Adrenal gland (tissue), 9 donors: ENCODE measurements at regions not wholly inside any gene's neighbourhood (a gene's known extent, or its start where the extent isn't known, plus 50 kb on each side); places are given as distances from the start of the nearest gene placed in this dataset.

ENCODE experiments used
- DNase-seq, 7 donors: peaks; one replicate each; pipeline ENCODE4 v3.0.0-alpha.2; 2019 to 2020
- H3K27ac ChIP-seq, 5 donors: fragments of 200-600 bp; sonication (generic) in 4 of 5; 1 replicate in 3 of 5; 2 replicates in 2 of 5; pipeline versions ENCODE4 v1.5.1 to v1.8.0; 2016 to 2020; ENCODE audit warnings: mild to moderate bottlenecking in 1 of 5
- H3K27me3 ChIP-seq: fragments of 200-600 bp; 2 replicates; pipeline ENCODE4 v1.8.0; 2021
- H3K36me3 ChIP-seq, 2 donors: fragments of 200-600 bp; replicated peaks in 1 of 2; 1 replicate in 1 of 2; 2 replicates in 1 of 2; pipeline versions ENCODE4 v1.5.1 to v1.8.0; 2018 to 2022
- H3K4me1 ChIP-seq, 2 donors: fragments of 200-600 bp; replicated peaks in 1 of 2; 1 replicate in 1 of 2; 2 replicates in 1 of 2; pipeline versions ENCODE4 v1.5.1 to v1.8.0; 2018 to 2021
- H3K4me3 ChIP-seq, 4 donors: fragments of 200-600 bp; sonication (generic) in 3 of 4; one replicate each; pipeline ENCODE4 v1.5.1; 2016 to 2018
- H3K9me3 ChIP-seq, 3 donors: fragments of 200-600 bp; sonication (generic) in 1 of 3; replicated peaks in 1 of 3; 1 replicate in 2 of 3; 2 replicates in 1 of 3; pipeline versions ENCODE4 v1.5.1 to v1.8.0; 2016 to 2021
- POLR2A ChIP-seq, 2 donors: fragments of 450-650 bp; IDR thresholded peaks; one replicate each; pipeline ENCODE4 v1.6.1; 2017; ENCODE audit warnings: antibody characterized with exemption in 2 of 2, mild to moderate bottlenecking in 2 of 2, moderate library complexity in 1 of 2
- WGBS, 4 donors: extraction: QIAGEN DNeasy Blood & Tissue Kit in 2 of 4; methylation state at CpG; one replicate each; pipeline versions ENCODE4 v1.1.5 to v1.1.7; 2013 to 2017; 5-methylcytosine and 5-hydroxymethylcytosine counted together
- intact Hi-C, 2 donors: fragments of 100-400 bp; cut with DNase I; formaldehyde crosslinking; loops; one replicate each; pipeline versions ENCODE4 v1.14.1 to v1.15.0; 2022 to 2023
- TF ChIP-seq, protein P1 (sequence below), 6 experiments: fragments of 450-650 bp in 4 of 6; fragments of 200-600 bp in 2 of 6; sonication (generic) in 1 of 6; IDR thresholded peaks; 1 replicate in 5 of 6; 2 replicates in 1 of 6; pipeline versions ENCODE4 v1.5.1 to v1.8.0; 2016 to 2021; ENCODE audit warnings: antibody characterized with exemption in 6 of 6, mild to moderate bottlenecking in 2 of 6, moderate library complexity in 1 of 6
- donor health status: healthy with polysubstance abuse.
- donor health status: Bipolar disorder and iron deficiency.
- donor health status: DM: yes; HTN: yes; CAD: no.
- donor health status: DM: no; HTN: no; CAD: no.
- donor health status: DM: no; HTN: no; CAD: no.

DNA sequence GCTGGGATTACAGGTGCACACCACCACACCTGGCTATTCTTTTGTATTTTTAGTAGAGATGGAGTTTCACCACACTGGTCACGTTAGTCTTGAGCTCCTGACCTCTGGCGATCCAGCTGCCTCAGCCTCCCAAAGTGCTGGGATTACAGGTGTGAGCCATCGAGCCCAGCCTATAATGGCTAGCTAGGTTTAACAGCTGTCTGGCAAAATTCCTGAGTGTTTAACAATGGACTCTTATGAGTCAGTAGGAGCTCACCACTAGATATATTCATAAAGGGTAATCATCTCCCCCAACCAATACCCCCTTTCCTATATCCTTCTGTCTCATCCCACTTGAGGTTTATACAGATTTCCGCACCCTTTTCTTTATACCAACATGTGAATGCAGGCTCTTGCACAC, 91.5 kb upstream of the CDH13 start:
- intact Hi-C loops, result no loop called here
- TF ChIP-seq, protein P1, sequence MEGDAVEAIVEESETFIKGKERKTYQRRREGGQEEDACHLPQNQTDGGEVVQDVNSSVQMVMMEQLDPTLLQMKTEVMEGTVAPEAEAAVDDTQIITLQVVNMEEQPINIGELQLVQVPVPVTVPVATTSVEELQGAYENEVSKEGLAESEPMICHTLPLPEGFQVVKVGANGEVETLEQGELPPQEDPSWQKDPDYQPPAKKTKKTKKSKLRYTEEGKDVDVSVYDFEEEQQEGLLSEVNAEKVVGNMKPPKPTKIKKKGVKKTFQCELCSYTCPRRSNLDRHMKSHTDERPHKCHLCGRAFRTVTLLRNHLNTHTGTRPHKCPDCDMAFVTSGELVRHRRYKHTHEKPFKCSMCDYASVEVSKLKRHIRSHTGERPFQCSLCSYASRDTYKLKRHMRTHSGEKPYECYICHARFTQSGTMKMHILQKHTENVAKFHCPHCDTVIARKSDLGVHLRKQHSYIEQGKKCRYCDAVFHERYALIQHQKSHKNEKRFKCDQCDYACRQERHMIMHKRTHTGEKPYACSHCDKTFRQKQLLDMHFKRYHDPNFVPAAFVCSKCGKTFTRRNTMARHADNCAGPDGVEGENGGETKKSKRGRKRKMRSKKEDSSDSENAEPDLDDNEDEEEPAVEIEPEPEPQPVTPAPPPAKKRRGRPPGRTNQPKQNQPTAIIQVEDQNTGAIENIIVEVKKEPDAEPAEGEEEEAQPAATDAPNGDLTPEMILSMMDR (IDR thresholded peaks at IDR 0.05), result no peak
- no peaks in the 10 kb centered on the region for H3K9me3 ChIP-seq
- H3K4me1 ChIP-seq, result no peaks in the 10 kb centered on the region
- 65 to 75% (median 73%) methylated on average over 3 to 4 of the region's 4 CpGs for WGBS, 4 donors
- no peak overlapping the region for H3K4me3 ChIP-seq
- no peak for DNase-seq
- no peak overlapping the region for H3K27ac ChIP-seq
- no peaks in the 10 kb centered on the region for H3K36me3 ChIP-seq
- H3K27me3 ChIP-seq, result no peaks in the 10 kb centered on the region

DNA sequence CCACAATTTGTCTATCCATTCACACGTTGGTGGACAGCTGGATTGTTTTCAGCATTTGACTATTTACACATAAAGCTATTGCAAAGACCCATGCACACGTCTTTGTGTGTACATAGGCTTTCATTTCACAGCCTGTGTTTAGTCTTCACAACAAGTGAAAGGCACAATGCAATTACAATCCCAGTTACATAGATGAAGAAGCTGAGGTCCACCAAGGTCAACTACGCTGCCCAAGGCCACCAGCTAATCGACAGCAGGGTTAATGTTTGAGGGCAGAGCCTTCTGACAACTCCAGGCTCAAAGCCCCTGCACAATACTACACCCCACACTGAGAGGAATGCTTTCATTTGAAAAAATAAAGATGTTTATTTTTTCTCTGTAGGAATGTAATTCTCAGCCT, 93.6 kb upstream of the CDH13 start:
- intact Hi-C loops, result no loop called here
- H3K27ac ChIP-seq, result no peak overlapping the region
- no peak for DNase-seq

DNA sequence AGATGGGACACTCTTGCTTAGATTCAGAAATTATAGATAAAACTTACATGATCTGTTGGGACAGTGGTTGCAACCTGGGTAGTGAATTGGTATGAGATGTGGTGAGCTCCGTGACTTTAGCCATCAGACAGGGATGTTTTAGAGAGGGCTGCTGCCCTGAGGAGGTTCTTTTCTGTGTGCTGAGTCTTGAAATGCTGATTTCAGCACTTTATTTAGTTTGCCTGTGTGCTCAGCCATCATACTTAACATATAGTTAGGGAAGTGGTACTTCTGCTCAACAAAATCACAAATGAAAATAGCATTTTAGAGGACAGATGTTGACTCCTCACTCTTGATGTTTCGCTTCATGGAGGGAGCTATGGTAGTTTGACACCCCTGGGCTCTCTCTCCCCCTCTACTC, 95.9 kb upstream of the CDH13 start:
- Histone ChIP-seq H3K4me1 (no peaks in the 10 kb centered on the region), H3K9me3 (no peaks in the 10 kb centered on the region), H3K4me3 (no peak overlapping the region), H3K27ac (no peak overlapping the region), H3K36me3 (no peaks in the 10 kb centered on the region), H3K27me3 (no peaks in the 10 kb centered on the region)
- TF ChIP-seq, protein P1 (IDR thresholded peaks at IDR 0.05), result no peak
- TF ChIP-seq POLR2A (IDR thresholded peaks at IDR 0.05), result no peak
- 77 to 96% (median 86%) methylated on average over 2 of the region's 2 CpGs for WGBS, 4 donors
- intact Hi-C loops, result no loop called here
- no peak for DNase-seq

More for the DNA sequence above, 93.6 kb upstream of the CDH13 start:
- Histone ChIP-seq H3K36me3 (no peaks in the 10 kb centered on the region), H3K4me3 (no peak overlapping the region), H3K27me3 (no peaks in the 10 kb centered on the region), H3K9me3 (no peaks in the 10 kb centered on the region), H3K4me1 (no peaks in the 10 kb centered on the region)
- TF ChIP-seq, protein P1 (IDR thresholded peaks at IDR 0.05), result no peak
- TF ChIP-seq POLR2A (IDR thresholded peaks at IDR 0.05), result no peak
- WGBS, 4 donors, result 31 to 46% (median 35%) methylated on average over 4 of the region's 4 CpGs

DNA sequence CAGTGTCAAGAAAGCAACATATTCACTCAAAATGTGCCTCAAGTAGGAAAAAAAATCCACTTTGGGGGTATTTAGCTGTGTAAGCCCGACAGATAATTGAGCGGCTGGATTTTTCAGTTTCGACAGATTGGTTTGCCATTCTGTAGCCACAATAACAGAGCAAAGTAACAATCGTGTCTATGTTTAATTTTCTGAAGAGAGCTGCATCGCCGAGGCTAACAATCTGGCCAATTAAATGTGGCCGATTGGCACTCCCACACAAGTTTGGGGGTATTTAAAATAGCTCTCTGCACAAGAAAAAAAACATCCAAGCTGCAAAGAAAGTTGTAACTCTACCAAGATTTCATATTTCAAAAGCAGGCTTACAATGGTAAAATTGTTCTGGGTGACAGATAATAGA, 99.7 kb upstream of the CDH13 start:
- TF ChIP-seq, protein P1 (IDR thresholded peaks at IDR 0.05), result no peak
- TF ChIP-seq POLR2A (IDR thresholded peaks at IDR 0.05), result no peak
- WGBS, 4 donors, result 60 to 79% (median 76%) methylated on average over 7 of the region's 7 CpGs
- intact Hi-C loops, result no loop called here

More for the DNA sequence above, 99.7 kb upstream of the CDH13 start:
- H3K4me1 ChIP-seq, result no peaks in the 10 kb centered on the region
- no peaks in the 10 kb centered on the region for H3K36me3 ChIP-seq
- no peak overlapping the region for H3K27ac ChIP-seq
- H3K9me3 ChIP-seq, result no peaks in the 10 kb centered on the region
- no peak overlapping the region for H3K4me3 ChIP-seq
- no peak for DNase-seq
- H3K27me3 ChIP-seq, result no peaks in the 10 kb centered on the region
